ENCODE measurements at regions not wholly inside any gene's neighbourhood (a gene's known extent, or its start where the extent isn't known, plus 50 kb on each side); places are given as distances from the start of the nearest gene placed in this dataset.

GRCh38 chr6:4506223-4506622, 270.0 kb upstream of the CDYL start:
- TF ChIP-seq EP300 (IDR thresholded peaks at IDR 0.05; ENCODE audit: borderline replicate concordance) (no peak), RAD21 (IDR thresholded peaks at IDR 0.05; ENCODE audit: low read depth) (no peak), TCF12 (IDR thresholded peaks at IDR 0.05; ENCODE audit: low read depth) (no peak), EGR1 (IDR thresholded peaks at IDR 0.05) (no peak), MAX (IDR thresholded peaks at IDR 0.05) (no peak), YY1 (IDR thresholded peaks at IDR 0.05; ENCODE audit: low read depth) (no peak), REST (IDR thresholded peaks at IDR 0.05; ENCODE audit: low read depth) (no peak)
